Activated CD4-positive, alpha-beta T cell treated with anti-CD3 and anti-CD28 coated beads for 36 hours (primary cell): ENCODE measurements at regions not wholly inside any gene's neighbourhood (a gene's known extent, or its start where the extent isn't known, plus 50 kb on each side); places are given as distances from the start of the nearest gene placed in this dataset.

Experiments
- ATAC-seq: fragments of 200-7000 bp; cut with Tn5 transposase; one replicate; pipeline ENCODE4 v1.10.0; 2021; ENCODE audit warnings: mild to moderate bottlenecking, moderate library complexity
- CTCF ChIA-PET: fragments of 350-600 bp; sonication (Branson Sonifier 250); formaldehyde crosslinking; loops from one replicate; lab custom pipeline; 2021; ENCODE audit warnings: antibody characterized with exemption; lab: Charles Lee
- POLR2A ChIA-PET: fragments of 350-600 bp; sonication (Branson Sonifier 250); formaldehyde crosslinking; loops from one replicate; lab custom pipeline; 2021; ENCODE audit warnings: antibody characterized with exemption, inconsistent platforms; lab: Charles Lee
- DNase-seq: peaks from one replicate; pipeline ENCODE4 v3.0.0-alpha.2; 2020
- H3K27ac Mint-ChIP-seq: one replicate; pipeline ENCODE4 v1.8.0; 2021; ENCODE audit warnings: mixed read lengths
- H3K27me3 Mint-ChIP-seq: one replicate; pipeline ENCODE4 v1.8.0; 2021; ENCODE audit warnings: mixed read lengths
- H3K36me3 Mint-ChIP-seq: one replicate; pipeline ENCODE4 v1.8.0; 2021; ENCODE audit warnings: low read depth, mixed read lengths
- H3K4me1 Mint-ChIP-seq: one replicate; pipeline ENCODE4 v1.8.0; 2021; ENCODE audit warnings: mixed read lengths
- H3K4me3 Mint-ChIP-seq: one replicate; pipeline ENCODE4 v1.8.0; 2021; ENCODE audit warnings: mild to moderate bottlenecking, moderate library complexity, mixed read lengths
- H3K9me3 Mint-ChIP-seq: one replicate; pipeline ENCODE4 v1.8.0; 2021; ENCODE audit warnings: low read depth, mixed read lengths
- intact Hi-C, 2 experiments: fragments of 100-400 bp; cut with DNase I in 1 of 2; cut with micrococcal nuclease in 1 of 2; formaldehyde crosslinking; loops; one replicate each; pipeline versions ENCODE4 v1.14.2 to v1.15.1; 2022 to 2024; cut with DNase I, micrococcal nuclease

GRCh38 chr7:67781841-67782240 lies 785.2 kb downstream of the TYW1 start:
- Mint-ChIP-seq H3K9me3 (peaks cover 14% of the 10 kb centered on the region), H3K27me3 (no peaks in the 10 kb centered on the region), H3K4me1 (no peaks in the 10 kb centered on the region), H3K27ac (no peak overlapping the region), H3K36me3 (no peaks in the 10 kb centered on the region), H3K4me3 (no peak overlapping the region)
- intact Hi-C loops, result no loop called here
- CTCF ChIA-PET, result no interaction called here
- POLR2A ChIA-PET, result no interaction called here
- ATAC-seq (no peak), DNase-seq (no peak)

GRCh38 chr7:67786021-67786420 lies 789.4 kb downstream of the TYW1 start:
- Mint-ChIP-seq H3K27ac (no peak overlapping the region), H3K4me3 (no peak overlapping the region), H3K27me3 (no peaks in the 10 kb centered on the region), H3K9me3 (peaks cover 10% of the 10 kb centered on the region), H3K4me1 (no peaks in the 10 kb centered on the region), H3K36me3 (no peaks in the 10 kb centered on the region)
- ChIA-PET POLR2A (interaction anchor here (0.7 kb wide), 1 partner anchor 9 kb away, joined by 3 read pairs; no protein-coding TSS in a partner anchor), CTCF (interaction anchor here (0.6 kb wide), 1 partner anchor 98 kb away, joined by 3 read pairs; no protein-coding TSS in a partner anchor)
- no peak for ATAC-seq
- no peak for DNase-seq
- intact Hi-C loops, result no loop called here

- Mint-ChIP-seq H3K9me3 (peaks cover 13% of the 10 kb centered on the region), H3K27ac (no peak overlapping the region), H3K4me1 (no peaks in the 10 kb centered on the region), H3K36me3 (no peaks in the 10 kb centered on the region), H3K4me3 (no peak overlapping the region), H3K27me3 (no peaks in the 10 kb centered on the region)
- DNase-seq (no peak), ATAC-seq (no peak)
- intact Hi-C loops, result no loop called here
- CTCF ChIA-PET, result no interaction called here
- POLR2A ChIA-PET, result no interaction called here
Measured at GRCh38 chr7:67788669-67789068, 792.0 kb downstream of the TYW1 start.

- intact Hi-C loops, result no loop called here
- CTCF ChIA-PET, result no interaction called here
- Mint-ChIP-seq H3K36me3 (no peaks in the 10 kb centered on the region), H3K4me3 (no peak overlapping the region), H3K9me3 (peaks cover 13% of the 10 kb centered on the region), H3K4me1 (no peaks in the 10 kb centered on the region), H3K27ac (no peak overlapping the region), H3K27me3 (no peaks in the 10 kb centered on the region)
- ATAC-seq (no peak), DNase-seq (no peak)
- POLR2A ChIA-PET, result no interaction called here
Measured at GRCh38 chr7:67791918-67792317, 795.3 kb downstream of the TYW1 start.

GRCh38 chr7:67794544-67794943 lies 797.9 kb downstream of the TYW1 start:
- ChIA-PET CTCF (no interaction called here), POLR2A (no interaction called here)
- intact Hi-C loops, result no loop called here
- DNase-seq (no peak), ATAC-seq (no peak)
- Mint-ChIP-seq H3K9me3 (peaks cover 10% of the 10 kb centered on the region), H3K27me3 (no peaks in the 10 kb centered on the region), H3K4me3 (no peak overlapping the region), H3K4me1 (no peaks in the 10 kb centered on the region), H3K36me3 (no peaks in the 10 kb centered on the region), H3K27ac (no peak overlapping the region)

GRCh38 chr7:67803789-67804188 lies 807.2 kb downstream of the TYW1 start:
- Mint-ChIP-seq H3K27ac (no peak overlapping the region), H3K36me3 (no peaks in the 10 kb centered on the region), H3K4me1 (no peaks in the 10 kb centered on the region), H3K9me3 (peaks cover 13% of the 10 kb centered on the region), H3K4me3 (no peak overlapping the region), H3K27me3 (no peaks in the 10 kb centered on the region)
- ATAC-seq, result no peak
- ChIA-PET POLR2A (no interaction called here), CTCF (no interaction called here)
- intact Hi-C loops, result no loop called here
- no peak for DNase-seq

- H3K9me3 Mint-ChIP-seq, result peaks cover 13% of the 10 kb centered on the region
- H3K27me3 Mint-ChIP-seq, result no peaks in the 10 kb centered on the region
- DNase-seq, result no peak
- no peak overlapping the region for H3K4me3 Mint-ChIP-seq
- intact Hi-C loops, result no loop called here
- ATAC-seq, result no peak
- POLR2A ChIA-PET, result no interaction called here
- no peak overlapping the region for H3K27ac Mint-ChIP-seq
- H3K36me3 Mint-ChIP-seq, result no peaks in the 10 kb centered on the region
- no peaks in the 10 kb centered on the region for H3K4me1 Mint-ChIP-seq
- CTCF ChIA-PET, result no interaction called here
Measured at GRCh38 chr7:67805921-67806471, 809.4 kb downstream of the TYW1 start.

- H3K4me3 Mint-ChIP-seq, result no peak overlapping the region
- H3K36me3 Mint-ChIP-seq, result no peaks in the 10 kb centered on the region
- DNase-seq, result no peak
- POLR2A ChIA-PET, result no interaction called here
- peaks cover 10% of the 10 kb centered on the region for H3K9me3 Mint-ChIP-seq
- ATAC-seq, result no peak
- intact Hi-C loops, result no loop called here
- H3K27me3 Mint-ChIP-seq, result no peaks in the 10 kb centered on the region
- no peaks in the 10 kb centered on the region for H3K4me1 Mint-ChIP-seq
- no peak overlapping the region for H3K27ac Mint-ChIP-seq
- CTCF ChIA-PET, result no interaction called here
Measured at GRCh38 chr7:67807826-67808225, 811.2 kb downstream of the TYW1 start.

- Mint-ChIP-seq H3K27me3 (no peaks in the 10 kb centered on the region), H3K9me3 (peaks cover 10% of the 10 kb centered on the region), H3K4me3 (no peak overlapping the region), H3K36me3 (no peaks in the 10 kb centered on the region), H3K27ac (no peak overlapping the region), H3K4me1 (no peaks in the 10 kb centered on the region)
- CTCF ChIA-PET, result no interaction called here
- DNase-seq (no peak), ATAC-seq (no peak)
- intact Hi-C loops, result no loop called here
- POLR2A ChIA-PET, result no interaction called here
Measured at GRCh38 chr7:67809586-67809985, 813.0 kb downstream of the TYW1 start.

GRCh38 chr7:67813621-67814292 lies 817.1 kb downstream of the TYW1 start:
- Mint-ChIP-seq H3K36me3 (no peaks in the 10 kb centered on the region), H3K9me3 (peaks cover 14% of the 10 kb centered on the region), H3K27me3 (no peaks in the 10 kb centered on the region), H3K4me3 (no peak overlapping the region), H3K27ac (no peak overlapping the region), H3K4me1 (no peaks in the 10 kb centered on the region)
- CTCF ChIA-PET, result no interaction called here
- intact Hi-C loops, result no loop called here
- ATAC-seq (no peak), DNase-seq (no peak)
- POLR2A ChIA-PET, result no interaction called here

- Mint-ChIP-seq H3K36me3 (no peaks in the 10 kb centered on the region), H3K27ac (no peak overlapping the region), H3K9me3 (peaks cover 15% of the 10 kb centered on the region), H3K4me1 (no peaks in the 10 kb centered on the region), H3K27me3 (no peaks in the 10 kb centered on the region), H3K4me3 (no peak overlapping the region)
- CTCF ChIA-PET, result interaction anchor here (0.7 kb wide), 1 partner anchor 9 kb away, joined by 3 read pairs; no protein-coding TSS in a partner anchor
- POLR2A ChIA-PET, result no interaction called here
- ATAC-seq, result no peak
- intact Hi-C loops, result no loop called here
- DNase-seq, result no peak
Measured at GRCh38 chr7:67817481-67817880, 820.8 kb downstream of the TYW1 start.

GRCh38 chr7:67821116-67821515 lies 824.5 kb downstream of the TYW1 start:
- POLR2A ChIA-PET, result no interaction called here
- no peak for ATAC-seq
- peaks cover 22% of the 10 kb centered on the region for H3K9me3 Mint-ChIP-seq

More at GRCh38 chr7:67821116-67821515, 824.5 kb downstream of the TYW1 start:
- H3K4me3 Mint-ChIP-seq, result no peak overlapping the region
- no peaks in the 10 kb centered on the region for H3K27me3 Mint-ChIP-seq
- no peaks in the 10 kb centered on the region for H3K4me1 Mint-ChIP-seq
- no peaks in the 10 kb centered on the region for H3K36me3 Mint-ChIP-seq
- intact Hi-C loops, result no loop called here
- CTCF ChIA-PET, result no interaction called here
- DNase-seq, result no peak
- H3K27ac Mint-ChIP-seq, result no peak overlapping the region
